ENCODE measurements at regions not wholly inside any gene's neighbourhood (a gene's known extent, or its start where the extent isn't known, plus 50 kb on each side); places are given as distances from the start of the nearest gene placed in this dataset.

DNA sequence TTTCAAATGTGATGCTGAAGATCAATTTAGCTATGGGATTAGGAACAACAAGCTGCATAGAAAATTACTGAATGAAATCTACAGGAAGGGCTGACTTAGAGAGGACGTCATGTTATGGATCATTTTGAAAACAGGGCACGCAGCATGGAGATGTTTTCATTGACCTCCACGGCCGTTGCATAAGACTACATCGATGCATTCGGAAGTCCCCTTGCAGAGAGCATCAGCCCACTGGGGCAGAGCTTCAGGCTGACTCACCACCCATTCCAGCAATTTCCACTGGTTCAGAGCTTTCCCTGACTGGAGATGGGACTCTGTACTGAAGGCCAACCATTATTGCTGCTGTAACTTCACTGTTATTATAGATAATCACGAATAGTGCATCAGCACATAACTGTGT lies 305.3 kb downstream of the IRS2 start:
- no peak for TF ChIP-seq CTCF (IDR thresholded peaks at IDR 0.05)
- no peak overlapping the region for H3K27ac ChIP-seq (ENCODE audit: low read depth in 1 of 2, low read length in 2 of 2)
- no peaks in the 10 kb centered on the region for H3K9me3 ChIP-seq (replicated peaks in 1 of 2; ENCODE audit: control insufficient read depth in 1 of 2, insufficient read depth in 1 of 2, low read length in 2 of 2)
- H3K27me3 ChIP-seq (ENCODE audit: control insufficient read depth in 2 of 2, insufficient read depth in 2 of 2, low read length in 2 of 2) = no peaks in the 10 kb centered on the region
- no peak overlapping the region for H3K9ac ChIP-seq (ENCODE audit: insufficient read depth, low read length, poor library complexity, severe bottlenecking)
- no peak overlapping the region for H3K4me3 Mint-ChIP-seq
- H3K4me1 Mint-ChIP-seq = peaks cover 15% of the 10 kb centered on the region
- intact Hi-C loops (cut with micrococcal nuclease) = no loop called here
- no peaks in the 10 kb centered on the region for H4K20me1 ChIP-seq (ENCODE audit: insufficient read depth, low read length)
- H3K4me1 ChIP-seq (ENCODE audit: control insufficient read depth in 1 of 2, insufficient read depth in 2 of 2, low read length in 2 of 2) = peaks cover 0 to 7% of the 10 kb centered on the region in 2 donors
- peaks cover 2 to 4% (median 4%) of the 10 kb centered on the region in 3 donors for H3K27me3 Mint-ChIP-seq (ENCODE audit: low read depth in 3 of 3)
- H3K27ac Mint-ChIP-seq = no peak overlapping the region
- H3K4me2 ChIP-seq (replicated peaks; ENCODE audit: extremely low read depth, low read length, poor library complexity, severe bottlenecking) = no peak overlapping the region
- H3K79me2 ChIP-seq (ENCODE audit: insufficient read depth, low read length) = no peaks in the 10 kb centered on the region
- H3K9me3 Mint-ChIP-seq = peaks cover under 1 to 13% (median 4%) of the 10 kb centered on the region in 7 donors
- no peaks in the 10 kb centered on the region for H3K36me3 ChIP-seq (replicated peaks in 1 of 2; ENCODE audit: control insufficient read depth in 1 of 2, insufficient read depth in 2 of 2, low read length in 2 of 2)
- no peak overlapping the region for H3K4me3 ChIP-seq (replicated peaks in 1 of 3; ENCODE audit: low read depth in 2 of 3, low read length in 3 of 3)
- DNase-seq = peak in 1 of 3 donors; percentile 48
- WGBS (ENCODE audit: insufficient coverage) = 100% methylated on average over 4 of the region's 7 CpGs
- no peaks in the 10 kb centered on the region for H3K36me3 Mint-ChIP-seq
- no peak overlapping the region for H2AFZ ChIP-seq (ENCODE audit: insufficient read depth, low read depth, low read length, poor library complexity, severe bottlenecking)

- Histone ChIP-seq H3K36me3 (replicated peaks in 1 of 2; ENCODE audit: control insufficient read depth in 1 of 2, insufficient read depth in 2 of 2, low read length in 2 of 2) (no peaks in the 10 kb centered on the region), H3K9ac (ENCODE audit: insufficient read depth, low read length, poor library complexity, severe bottlenecking) (no peak overlapping the region), H3K27ac (ENCODE audit: low read depth in 1 of 2, low read length in 2 of 2) (no peak overlapping the region), H3K4me1 (ENCODE audit: control insufficient read depth in 1 of 2, insufficient read depth in 2 of 2, low read length in 2 of 2) (peaks cover 0 to 7% of the 10 kb centered on the region in 2 donors), H2AFZ (ENCODE audit: insufficient read depth, low read depth, low read length, poor library complexity, severe bottlenecking) (no peak overlapping the region), H3K4me3 (replicated peaks in 1 of 3; ENCODE audit: low read depth in 2 of 3, low read length in 3 of 3) (no peak overlapping the region), H3K27me3 (ENCODE audit: control insufficient read depth in 2 of 2, insufficient read depth in 2 of 2, low read length in 2 of 2) (no peaks in the 10 kb centered on the region), H3K4me2 (replicated peaks; ENCODE audit: extremely low read depth, low read length, poor library complexity, severe bottlenecking) (no peak overlapping the region), H3K9me3 (replicated peaks in 1 of 2; ENCODE audit: control insufficient read depth in 1 of 2, insufficient read depth in 1 of 2, low read length in 2 of 2) (no peaks in the 10 kb centered on the region), H3K79me2 (ENCODE audit: insufficient read depth, low read length) (no peaks in the 10 kb centered on the region), H4K20me1 (ENCODE audit: insufficient read depth, low read length) (no peaks in the 10 kb centered on the region)
- intact Hi-C loops (cut with micrococcal nuclease) = no loop called here
- Mint-ChIP-seq H3K9me3 (peaks cover 0 to 13% (median 3%) of the 10 kb centered on the region in 7 donors), H3K27me3 (ENCODE audit: low read depth in 3 of 3) (peaks cover 2 to 4% (median 3%) of the 10 kb centered on the region in 3 donors), H3K27ac (peak overlapping the region in 1 of 7 donors; percentile 9), H3K4me1 (peaks cover 12% of the 10 kb centered on the region), H3K36me3 (no peaks in the 10 kb centered on the region), H3K4me3 (no peak overlapping the region)
- no peak for TF ChIP-seq CTCF (IDR thresholded peaks at IDR 0.05)
- DNase-seq = peak in 2 of 3 donors; percentile 18 to 66
- WGBS (ENCODE audit: insufficient coverage) = 100% methylated on average over 3 of the region's 11 CpGs
These were observed 306.1 kb downstream of the IRS2 start for GRCh38 chr13:109480011-109480955.

Measured in CD14-positive monocyte (primary cell).